GM12892 (cell line): ENCODE measurements at regions not wholly inside any gene's neighbourhood (a gene's known extent, or its start where the extent isn't known, plus 50 kb on each side); places are given as distances from the start of the nearest gene placed in this dataset.

Source experiments
- POLR2A ChIP-seq: IDR thresholded peaks from 2 replicates; pipeline ENCODE4 v1.6.1; 2011; ENCODE audit warnings: low read depth, low read length, control low read depth
- POLR2AphosphoS5 ChIP-seq: IDR thresholded peaks from 2 replicates; pipeline ENCODE4 v1.6.1; 2011; ENCODE audit warnings: low read depth, low read length, control low read depth

DNA sequence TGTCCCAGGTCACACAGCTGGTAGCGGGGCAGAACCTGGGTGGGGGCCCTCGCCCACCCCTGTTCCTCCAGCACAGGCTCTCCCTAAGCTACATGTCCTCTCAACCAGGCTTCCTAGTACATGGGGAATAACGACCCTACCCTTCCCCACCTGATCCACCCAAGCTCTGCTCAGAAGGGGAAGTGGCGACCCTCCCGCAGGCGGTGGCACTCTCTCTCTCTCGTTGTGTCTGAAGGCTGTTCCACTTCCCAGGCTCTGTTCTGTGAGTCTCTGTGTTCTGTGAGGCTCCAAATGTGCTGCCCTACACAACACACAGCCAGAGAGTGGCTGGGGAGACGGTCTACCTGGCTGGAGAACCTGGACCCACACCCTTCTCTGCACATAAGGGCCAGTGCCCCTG, 135.8 kb downstream of the COPS8 start:
- no peak for TF ChIP-seq POLR2AphosphoS5
- no peak for TF ChIP-seq POLR2A
